Cerebellar cortex (tissue), 1 donor: ENCODE measurements at regions not wholly inside any gene's neighbourhood (a gene's known extent, or its start where the extent isn't known, plus 50 kb on each side); places are given as distances from the start of the nearest gene placed in this dataset.
"Not testable (repeated sequence)": the region's sequence is repeated elsewhere in the genome, so short reads cannot be mapped to it uniquely, and the experiment has no call there.

Experiments
- DNase-seq: peaks from one replicate; pipeline ENCODE4 v3.0.0-alpha.2; 2015; ENCODE audit warnings: low spot score

GRCh38 chr6:845566-845965, 152.6 kb upstream of the EXOC2 start:
- no peak for DNase-seq

GRCh38 chr6:845101-845500, 152.2 kb upstream of the EXOC2 start:
- DNase-seq = no peak

GRCh38 chr6:842141-842540, 149.2 kb upstream of the EXOC2 start:
- DNase-seq = no peak

GRCh38 chr6:841569-841968, 148.6 kb upstream of the EXOC2 start:
- no peak for DNase-seq

- no peak for DNase-seq
These were observed 146.3 kb upstream of the EXOC2 start for GRCh38 chr6:839201-839600.

GRCh38 chr6:837380-837779, 144.4 kb upstream of the EXOC2 start:
- no peak for DNase-seq

- DNase-seq = no peak
These were observed 143.4 kb upstream of the EXOC2 start for GRCh38 chr6:836276-836853.

GRCh38 chr6:835476-836160, 142.7 kb upstream of the EXOC2 start:
- DNase-seq = no peak

GRCh38 chr6:834866-835265, 141.9 kb upstream of the EXOC2 start:
- no peak for DNase-seq

- no peak for DNase-seq
These were observed 141.3 kb upstream of the EXOC2 start for GRCh38 chr6:834190-834589.

- not testable (repeated sequence) for DNase-seq
These were observed 139.9 kb upstream of the EXOC2 start for GRCh38 chr6:832804-833203.

GRCh38 chr6:830667-831327, 137.9 kb upstream of the EXOC2 start:
- DNase-seq = no peak

- DNase-seq = no peak
These were observed 136.7 kb upstream of the EXOC2 start for GRCh38 chr6:829656-830055.

- no peak for DNase-seq
These were observed 134.5 kb upstream of the EXOC2 start for GRCh38 chr6:827431-827830.

- no peak for DNase-seq
These were observed 126.2 kb upstream of the EXOC2 start for GRCh38 chr6:819122-819521.

- DNase-seq = no peak
These were observed 125.3 kb upstream of the EXOC2 start for GRCh38 chr6:818196-818595.

- no peak for DNase-seq
These were observed 123.7 kb upstream of the EXOC2 start for GRCh38 chr6:816510-817084.

GRCh38 chr6:815348-815738, 122.4 kb upstream of the EXOC2 start:
- no peak for DNase-seq

GRCh38 chr6:814378-815347, 121.7 kb upstream of the EXOC2 start:
- DNase-seq = no peak

GRCh38 chr6:811831-812230, 118.9 kb upstream of the EXOC2 start:
- DNase-seq = no peak

GRCh38 chr6:811191-811590, 118.3 kb upstream of the EXOC2 start:
- no peak for DNase-seq

- no peak for DNase-seq
These were observed 111.8 kb upstream of the EXOC2 start for GRCh38 chr6:804771-805170.
